ENCODE measurements at regions not wholly inside any gene's neighbourhood (a gene's known extent, or its start where the extent isn't known, plus 50 kb on each side); places are given as distances from the start of the nearest gene placed in this dataset.
A peak's percentile ranks its signal among the peaks of the same experiment; 100 is the strongest.
"Not testable (repeated sequence)": the region's sequence is repeated elsewhere in the genome, so short reads cannot be mapped to it uniquely, and the experiment has no call there.

DNA sequence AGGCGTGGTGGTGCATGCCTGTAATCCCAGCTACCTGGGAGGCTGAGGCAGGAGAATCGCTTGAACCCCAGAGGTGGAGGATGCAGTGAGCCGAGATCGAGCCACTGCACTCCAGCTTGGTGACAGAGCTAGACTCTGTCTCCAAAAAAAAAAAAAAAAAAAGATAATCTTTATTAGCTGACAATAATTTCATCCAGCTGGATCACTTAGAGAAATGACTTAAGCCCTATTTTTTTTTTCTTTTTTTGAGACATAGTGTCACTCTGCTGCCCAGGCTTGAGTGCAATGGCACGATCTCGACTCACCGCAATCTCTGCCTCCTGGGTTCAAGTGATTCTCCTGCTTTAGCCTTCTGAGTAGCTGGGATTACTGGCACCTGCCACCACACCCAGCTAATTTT lies 51.6 kb upstream of the MAP4K4 start:
- not testable (repeated sequence) for FAIRE-seq

DNA sequence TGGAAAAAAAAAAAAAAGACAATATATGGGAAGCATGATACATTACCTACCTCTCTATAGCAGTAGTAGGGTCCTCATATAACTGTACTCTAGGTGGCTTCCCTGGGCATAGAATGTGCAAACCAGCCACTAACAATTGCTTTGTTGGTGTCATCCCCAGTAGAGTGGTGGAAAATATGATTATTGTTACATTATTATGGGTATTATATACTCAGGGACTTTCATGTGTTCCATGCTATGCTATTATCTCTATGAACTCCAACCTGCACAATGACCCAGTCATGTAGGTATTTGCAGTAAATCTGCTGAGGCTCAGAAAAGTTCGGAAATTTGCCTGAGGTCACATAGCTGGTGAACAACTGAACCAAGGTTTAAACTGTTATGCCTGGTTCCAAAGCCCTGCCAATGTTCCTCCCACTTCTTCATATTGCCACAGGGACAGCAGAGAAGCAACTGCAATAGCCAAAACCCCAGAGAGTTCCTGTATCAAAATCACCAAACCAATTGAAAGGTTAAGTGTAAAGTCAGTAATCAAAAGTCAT lies 52.6 kb upstream of the MAP4K4 start:
- no peak for FAIRE-seq
- no peak for TF ChIP-seq POLR2A (IDR thresholded peaks at IDR 0.05; ENCODE audit: low read depth, low read length)
- TF ChIP-seq POLR2AphosphoS5 (IDR thresholded peaks at IDR 0.05; ENCODE audit: low read depth, low read length): no peak
- no peak for TF ChIP-seq TAF1 (IDR thresholded peaks at IDR 0.05; ENCODE audit: borderline replicate concordance, low read depth, low read length)
- DNase-seq (ENCODE audit: insufficient read length): no peak

More for the DNA sequence above, 51.6 kb upstream of the MAP4K4 start:
- DNase-seq (ENCODE audit: insufficient read length): not testable (repeated sequence)

DNA sequence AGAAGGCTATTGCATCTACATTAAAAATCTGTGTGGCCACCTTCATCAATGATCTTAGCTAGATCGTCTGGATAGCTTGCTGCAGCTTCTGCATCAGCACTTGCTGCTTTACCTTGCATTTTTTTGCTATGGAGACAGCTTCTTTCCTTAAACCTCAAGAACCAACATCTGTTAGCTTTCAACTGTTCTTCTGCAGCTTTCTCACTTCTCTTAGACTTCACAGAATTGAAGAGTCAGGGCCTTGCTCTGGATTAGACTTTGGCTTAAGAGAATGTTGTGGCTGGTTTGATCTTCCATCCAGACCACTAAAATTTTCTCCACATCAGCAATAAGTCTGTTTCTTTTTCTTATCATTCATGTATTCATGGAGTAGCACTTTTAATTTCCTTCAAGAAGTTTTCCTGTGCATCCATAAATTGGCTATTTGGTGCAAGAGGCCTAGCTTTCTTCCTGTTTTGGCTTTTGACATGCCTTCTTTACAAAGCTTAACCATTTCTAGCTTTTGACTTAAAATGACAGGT lies 54.4 kb upstream of the MAP4K4 start:
- no peak for FAIRE-seq
- TF ChIP-seq POLR2A (IDR thresholded peaks at IDR 0.05; ENCODE audit: low read depth, low read length) (no peak), TAF1 (IDR thresholded peaks at IDR 0.05; ENCODE audit: borderline replicate concordance, low read depth, low read length) (no peak), POLR2AphosphoS5 (IDR thresholded peaks at IDR 0.05; ENCODE audit: low read depth, low read length) (no peak)

DNA sequence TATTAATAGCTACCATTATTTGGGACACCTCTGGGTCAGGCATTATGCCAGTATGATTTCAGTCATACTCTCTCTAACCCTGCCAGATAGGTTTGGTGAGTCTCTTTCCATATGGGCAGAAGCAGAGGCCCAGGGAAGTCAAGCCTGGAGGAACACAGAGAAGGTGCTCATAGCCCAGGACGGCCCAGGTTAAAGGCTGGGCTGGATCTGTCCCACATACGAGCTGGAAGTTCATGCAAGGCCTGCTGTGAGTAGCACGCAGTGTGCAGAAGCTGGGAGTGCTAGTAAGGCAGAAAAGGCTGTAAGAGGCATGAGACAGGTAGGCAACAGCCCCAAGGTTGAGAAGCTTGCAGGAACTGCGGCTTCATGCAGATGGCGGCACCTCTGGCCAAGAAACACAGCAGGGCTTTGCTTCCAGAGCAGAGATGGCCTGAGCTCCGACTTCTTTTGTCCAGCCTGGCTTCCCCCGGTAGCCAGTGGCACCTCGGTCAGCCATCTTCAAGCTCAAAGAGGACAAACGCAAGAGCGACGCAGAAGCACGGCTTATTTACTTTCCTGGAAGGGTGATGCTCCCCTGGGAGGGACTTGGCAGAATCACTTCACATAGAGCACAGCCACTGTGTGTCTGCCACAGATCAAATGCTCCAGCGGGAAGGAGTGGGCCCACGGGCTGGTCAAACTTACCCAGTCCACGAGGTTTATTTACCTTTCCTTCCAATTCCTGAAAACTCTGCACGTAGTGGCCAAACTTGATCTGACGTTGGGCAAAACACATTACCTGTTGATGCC lies 58.5 kb upstream of the MAP4K4 start:
- TF ChIP-seq TAF1 (IDR thresholded peaks at IDR 0.05; ENCODE audit: borderline replicate concordance, low read depth, low read length) (no peak), POLR2AphosphoS5 (IDR thresholded peaks at IDR 0.05; ENCODE audit: low read depth, low read length) (no peak), POLR2A (IDR thresholded peaks at IDR 0.05; ENCODE audit: low read depth, low read length) (no peak)
- no peak for FAIRE-seq
- no peak for DNase-seq (ENCODE audit: insufficient read length)

More for the DNA sequence above, 54.4 kb upstream of the MAP4K4 start:
- no peak for DNase-seq (ENCODE audit: insufficient read length)

DNA sequence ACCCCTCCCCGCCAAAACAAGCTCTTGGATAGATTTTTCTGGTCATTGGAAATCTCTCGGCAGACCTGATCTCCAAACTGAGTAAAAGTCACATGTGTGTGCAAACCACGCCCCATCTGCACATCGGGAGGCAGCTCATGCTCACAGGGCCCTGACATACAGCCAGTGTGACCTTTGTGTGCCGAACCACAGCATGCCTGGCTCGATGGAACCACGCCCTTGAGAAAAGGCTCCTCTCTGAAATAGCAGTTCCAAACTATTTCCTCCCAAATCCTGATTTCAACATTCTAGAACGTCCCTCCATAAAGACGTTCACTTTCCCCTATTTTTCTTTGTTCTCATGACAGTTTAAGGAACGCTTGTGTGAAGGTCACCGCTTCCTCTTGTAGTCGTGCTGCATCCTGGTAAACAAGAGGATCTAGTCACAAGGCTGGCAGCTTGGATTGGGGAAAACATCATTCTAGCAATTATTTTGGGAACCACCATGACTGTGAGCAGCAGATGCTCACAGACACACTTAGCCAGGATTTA lies 59.3 kb upstream of the MAP4K4 start:
- TF ChIP-seq POLR2A (IDR thresholded peaks at IDR 0.05; ENCODE audit: low read depth, low read length) (no peak), TAF1 (IDR thresholded peaks at IDR 0.05; ENCODE audit: borderline replicate concordance, low read depth, low read length) (no peak), POLR2AphosphoS5 (IDR thresholded peaks at IDR 0.05; ENCODE audit: low read depth, low read length) (no peak)
- FAIRE-seq (no peak), DNase-seq (ENCODE audit: insufficient read length) (no peak)

DNA sequence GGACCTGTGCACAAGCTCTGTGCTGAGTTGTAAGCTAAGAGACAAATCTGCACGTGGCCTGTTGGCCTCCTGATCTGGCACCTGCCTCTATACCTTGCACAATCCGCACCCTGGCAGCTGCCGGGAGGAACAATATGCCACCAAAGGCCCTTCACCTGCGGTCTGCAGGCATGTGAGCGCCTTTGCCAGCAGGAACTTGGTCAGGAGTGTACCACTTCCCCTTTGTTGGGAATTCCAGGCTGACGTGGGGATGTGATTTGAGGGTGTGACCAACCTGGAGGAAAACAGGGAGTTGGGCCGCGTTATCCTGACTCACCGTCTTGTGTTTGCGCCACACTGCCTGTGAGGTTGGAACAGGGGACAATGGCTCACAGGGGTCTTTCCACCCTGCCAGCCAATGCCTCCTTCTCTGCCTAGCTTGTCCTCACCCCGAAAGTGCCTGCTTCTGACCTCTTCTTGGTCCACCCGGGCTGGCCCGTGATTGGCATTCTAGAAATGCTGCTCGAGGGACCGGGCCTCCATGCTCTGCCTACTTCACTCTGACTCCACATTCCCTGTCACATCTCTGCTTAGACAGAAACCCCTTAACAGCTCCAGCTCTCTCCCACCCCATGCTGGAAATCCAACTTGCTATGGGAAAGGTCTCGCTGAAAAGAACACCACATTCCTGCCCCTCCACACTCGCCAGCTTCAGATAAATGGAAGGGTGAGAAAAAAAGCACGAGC lies 67.1 kb upstream of the MAP4K4 start:
- FAIRE-seq (no peak), DNase-seq (ENCODE audit: insufficient read length) (no peak)
- TF ChIP-seq POLR2AphosphoS5 (IDR thresholded peaks at IDR 0.05; ENCODE audit: low read depth, low read length): no peak
- TF ChIP-seq TAF1 (IDR thresholded peaks at IDR 0.05; ENCODE audit: borderline replicate concordance, low read depth, low read length): no peak
- TF ChIP-seq POLR2A (IDR thresholded peaks at IDR 0.05; ENCODE audit: low read depth, low read length): no peak

DNA sequence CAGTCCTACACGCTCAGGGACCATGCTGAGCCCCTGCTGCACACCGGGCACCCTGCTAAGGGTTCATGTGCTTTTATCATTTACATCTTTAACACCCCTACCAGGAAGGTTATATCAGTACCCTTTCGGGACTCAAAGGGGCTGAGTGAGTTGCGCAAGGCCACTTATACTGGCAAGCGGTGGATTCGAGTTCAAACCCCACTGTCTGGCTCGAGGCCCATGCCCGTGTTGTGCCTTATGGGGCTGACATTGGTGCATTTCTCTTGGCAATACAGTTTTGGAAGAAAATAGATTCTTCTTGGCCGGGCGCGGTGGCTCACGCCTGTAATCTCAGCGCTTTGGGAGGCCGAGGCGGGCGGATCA lies 69.5 kb upstream of the MAP4K4 start:
- DNase-seq (ENCODE audit: insufficient read length) (no peak), FAIRE-seq (no peak)

DNA sequence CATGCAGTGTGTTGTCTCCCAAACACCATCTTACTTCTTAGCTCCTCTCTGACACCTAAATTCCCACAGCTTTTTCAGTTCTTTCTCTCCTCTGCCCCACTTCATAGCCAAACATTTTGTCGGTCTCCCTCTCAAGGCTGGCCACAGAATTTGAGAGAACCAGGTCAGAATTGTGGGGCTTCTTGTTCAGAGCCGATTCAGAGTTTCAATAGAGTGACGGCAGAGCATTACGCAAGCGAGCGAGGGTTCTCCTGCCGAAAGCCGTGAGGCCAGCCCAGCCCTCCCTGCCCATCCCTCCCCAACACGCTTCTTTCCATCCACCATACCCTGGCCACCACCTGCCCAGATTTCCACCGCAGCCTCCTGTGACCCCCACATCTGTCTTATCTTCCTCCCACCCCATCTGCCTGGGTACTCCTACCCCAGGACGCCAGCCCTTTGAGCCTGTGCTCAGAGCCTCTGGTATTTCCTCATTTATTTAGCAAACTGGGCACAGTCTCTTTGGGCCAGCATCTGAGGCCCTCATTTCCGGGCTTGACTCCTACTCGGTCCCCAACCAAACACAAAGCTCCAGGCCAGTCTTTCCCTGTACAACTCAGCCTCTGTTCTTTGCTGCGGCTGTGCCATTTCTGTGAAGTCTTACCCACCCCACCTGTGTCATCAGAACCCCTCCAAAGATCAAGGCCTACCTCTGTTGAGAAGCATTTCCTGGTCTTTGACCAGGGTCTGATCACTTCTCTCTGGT lies 70.0 kb upstream of the MAP4K4 start:
- FAIRE-seq (no peak), DNase-seq (ENCODE audit: insufficient read length) (no peak)
- TF ChIP-seq POLR2AphosphoS5 (IDR thresholded peaks at IDR 0.05; ENCODE audit: low read depth, low read length) (no peak), POLR2A (IDR thresholded peaks at IDR 0.05; ENCODE audit: low read depth, low read length) (no peak), TAF1 (IDR thresholded peaks at IDR 0.05; ENCODE audit: borderline replicate concordance, low read depth, low read length) (no peak)

More for the DNA sequence above, 69.5 kb upstream of the MAP4K4 start:
- TF ChIP-seq POLR2A (IDR thresholded peaks at IDR 0.05; ENCODE audit: low read depth, low read length): no peak
- TF ChIP-seq POLR2AphosphoS5 (IDR thresholded peaks at IDR 0.05; ENCODE audit: low read depth, low read length): no peak
- TF ChIP-seq TAF1 (IDR thresholded peaks at IDR 0.05; ENCODE audit: borderline replicate concordance, low read depth, low read length): no peak

DNA sequence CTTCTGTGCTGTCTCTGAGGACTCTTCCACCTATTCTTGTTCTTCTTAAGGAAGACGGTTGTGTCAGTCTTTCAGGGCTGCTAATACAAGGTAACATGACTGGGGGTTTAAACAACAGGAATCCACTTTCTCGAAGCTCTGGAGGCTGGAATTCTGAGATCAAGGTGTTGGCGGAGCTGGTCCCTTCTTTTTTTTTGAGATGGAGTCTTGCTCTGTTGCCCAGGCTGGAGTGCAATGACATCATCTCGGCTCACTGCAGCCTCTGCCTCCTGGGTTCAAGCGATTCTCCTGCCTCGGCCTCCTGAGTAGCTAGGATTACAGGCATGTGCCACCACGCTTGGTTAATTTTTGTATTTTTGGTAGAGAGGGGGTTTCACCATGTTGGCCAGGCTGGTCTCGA lies 71.7 kb upstream of the MAP4K4 start:
- not testable (repeated sequence) for DNase-seq (ENCODE audit: insufficient read length); FAIRE-seq

DNA sequence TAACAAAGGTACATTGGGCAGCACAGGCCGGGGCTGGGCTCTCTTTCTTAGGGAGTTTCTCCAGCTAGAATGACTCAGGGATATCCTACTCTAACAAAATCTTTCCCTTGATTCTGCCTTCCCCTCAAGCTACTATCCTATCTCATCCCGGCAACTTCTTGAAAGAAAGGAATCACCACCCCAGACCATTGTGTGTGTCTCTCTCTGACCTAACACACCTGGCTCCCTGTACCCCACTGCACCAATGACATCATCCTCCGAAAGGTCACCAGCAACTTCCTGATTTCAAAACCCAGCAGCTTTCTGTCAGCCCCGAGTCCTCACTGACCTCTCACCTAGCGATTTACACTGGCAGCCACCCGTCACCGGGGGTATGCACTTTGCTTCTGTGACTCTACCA lies 72.1 kb upstream of the MAP4K4 start:
- TF ChIP-seq POLR2AphosphoS5 (IDR thresholded peaks at IDR 0.05; ENCODE audit: low read depth, low read length): no peak
- TF ChIP-seq POLR2A (IDR thresholded peaks at IDR 0.05; ENCODE audit: low read depth, low read length): no peak
- no peak for TF ChIP-seq TAF1 (IDR thresholded peaks at IDR 0.05; ENCODE audit: borderline replicate concordance, low read depth, low read length)

DNA sequence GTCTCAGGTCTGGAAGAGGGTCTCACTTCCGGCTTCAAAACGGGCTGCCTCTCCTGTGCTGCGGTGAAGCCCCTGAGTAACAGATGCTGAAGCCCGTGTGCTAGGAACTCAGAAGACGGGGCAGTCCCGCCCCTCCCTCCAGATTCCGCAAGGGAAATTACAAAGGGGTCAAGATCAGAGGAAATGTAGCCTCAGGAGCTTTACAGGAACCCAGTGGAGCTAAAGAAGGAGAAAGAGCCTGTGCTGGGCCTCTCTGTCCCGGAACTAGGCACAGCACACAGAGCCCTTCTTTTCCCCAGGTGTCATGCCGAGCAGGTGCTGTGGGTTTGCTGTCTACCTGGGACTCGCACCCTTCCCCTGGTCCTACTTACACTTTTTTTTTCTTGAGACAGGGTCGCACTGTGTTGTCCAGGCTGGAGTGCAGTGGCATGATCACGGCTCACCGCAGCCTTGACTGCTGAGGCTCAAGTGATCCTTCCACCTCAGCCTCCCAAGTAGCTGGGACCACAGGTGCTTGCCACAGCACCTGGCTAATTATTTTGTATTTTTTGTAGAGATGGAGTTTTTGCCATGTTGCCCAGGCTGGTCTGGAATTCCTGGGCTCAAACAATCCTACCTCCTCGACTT lies 72.7 kb upstream of the MAP4K4 start:
- no peak for TF ChIP-seq POLR2AphosphoS5 (IDR thresholded peaks at IDR 0.05; ENCODE audit: low read depth, low read length)
- no peak for TF ChIP-seq POLR2A (IDR thresholded peaks at IDR 0.05; ENCODE audit: low read depth, low read length)
- TF ChIP-seq TAF1 (IDR thresholded peaks at IDR 0.05; ENCODE audit: borderline replicate concordance, low read depth, low read length): no peak
- DNase-seq (ENCODE audit: insufficient read length) (no peak), FAIRE-seq (no peak)

More for the DNA sequence above, 72.1 kb upstream of the MAP4K4 start:
- peak; percentile 70 for FAIRE-seq
- DNase-seq (ENCODE audit: insufficient read length): no peak

Data from GM12892 (cell line).